GM12892 (cell line): ENCODE measurements at regions not wholly inside any gene's neighbourhood (a gene's known extent, or its start where the extent isn't known, plus 50 kb on each side); places are given as distances from the start of the nearest gene placed in this dataset.

Experiments used
- POLR2A ChIP-seq: IDR thresholded peaks from 2 replicates; pipeline ENCODE4 v1.6.1; 2011; ENCODE audit warnings: low read depth, low read length, control low read depth
- POLR2AphosphoS5 ChIP-seq: IDR thresholded peaks from 2 replicates; pipeline ENCODE4 v1.6.1; 2011; ENCODE audit warnings: low read depth, low read length, control low read depth

DNA sequence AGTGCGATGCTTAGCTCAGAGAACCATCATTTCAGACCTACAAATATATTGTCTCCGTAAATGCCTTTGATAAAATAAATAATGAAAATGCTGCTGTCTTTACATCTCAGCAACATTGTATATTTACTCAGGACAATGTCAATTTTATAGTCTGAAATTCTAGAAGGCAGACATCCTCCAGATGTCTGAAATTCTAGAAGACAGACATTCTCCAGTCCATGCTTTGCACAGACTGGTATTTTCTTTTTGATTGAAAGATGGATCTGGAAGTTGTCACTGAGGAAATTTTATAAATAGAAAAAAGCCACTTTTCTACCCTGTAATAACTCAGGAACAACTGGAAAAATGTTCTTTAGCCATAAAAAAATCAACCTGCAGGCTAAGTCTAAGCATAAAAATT is 2293.3 kb downstream of the PCDH9 start:
- TF ChIP-seq POLR2AphosphoS5, result no peak
- no peak for TF ChIP-seq POLR2A
